ENCODE measurements at regions not wholly inside any gene's neighbourhood (a gene's known extent, or its start where the extent isn't known, plus 50 kb on each side); places are given as distances from the start of the nearest gene placed in this dataset.

DNA sequence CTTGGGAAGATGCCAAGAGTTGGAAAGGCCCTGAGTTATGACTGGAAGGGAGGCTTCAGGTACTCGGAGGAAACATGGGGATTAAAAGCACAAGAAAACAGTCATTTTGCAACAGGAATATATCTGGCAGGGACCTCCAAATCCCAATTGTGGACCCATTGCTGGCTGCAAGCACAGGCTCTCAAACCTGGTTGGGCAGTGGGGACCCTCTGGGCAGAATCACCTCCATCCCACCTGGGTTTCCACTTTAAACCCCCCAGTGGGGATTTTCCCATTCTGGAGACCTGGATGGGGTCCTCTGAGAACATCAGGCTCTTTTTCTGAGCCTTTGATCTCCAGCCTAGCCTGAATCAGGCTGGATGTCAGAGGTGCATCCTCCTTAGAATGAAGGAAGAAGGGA lies 177.8 kb downstream of the ASMT start:
- TF ChIP-seq, protein P1, sequence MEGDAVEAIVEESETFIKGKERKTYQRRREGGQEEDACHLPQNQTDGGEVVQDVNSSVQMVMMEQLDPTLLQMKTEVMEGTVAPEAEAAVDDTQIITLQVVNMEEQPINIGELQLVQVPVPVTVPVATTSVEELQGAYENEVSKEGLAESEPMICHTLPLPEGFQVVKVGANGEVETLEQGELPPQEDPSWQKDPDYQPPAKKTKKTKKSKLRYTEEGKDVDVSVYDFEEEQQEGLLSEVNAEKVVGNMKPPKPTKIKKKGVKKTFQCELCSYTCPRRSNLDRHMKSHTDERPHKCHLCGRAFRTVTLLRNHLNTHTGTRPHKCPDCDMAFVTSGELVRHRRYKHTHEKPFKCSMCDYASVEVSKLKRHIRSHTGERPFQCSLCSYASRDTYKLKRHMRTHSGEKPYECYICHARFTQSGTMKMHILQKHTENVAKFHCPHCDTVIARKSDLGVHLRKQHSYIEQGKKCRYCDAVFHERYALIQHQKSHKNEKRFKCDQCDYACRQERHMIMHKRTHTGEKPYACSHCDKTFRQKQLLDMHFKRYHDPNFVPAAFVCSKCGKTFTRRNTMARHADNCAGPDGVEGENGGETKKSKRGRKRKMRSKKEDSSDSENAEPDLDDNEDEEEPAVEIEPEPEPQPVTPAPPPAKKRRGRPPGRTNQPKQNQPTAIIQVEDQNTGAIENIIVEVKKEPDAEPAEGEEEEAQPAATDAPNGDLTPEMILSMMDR (IDR thresholded peaks at IDR 0.05): no peak
- TF ChIP-seq POLR2A (IDR thresholded peaks at IDR 0.05): no peak

All from Peyer's patch (tissue), 4 donors.